PC-3 (cell line): ENCODE measurements at regions not wholly inside any gene's neighbourhood (a gene's known extent, or its start where the extent isn't known, plus 50 kb on each side); places are given as distances from the start of the nearest gene placed in this dataset.

Experiments used
- CTCF ChIP-seq: fragments of 300-600 bp; sonication (generic); conservative IDR thresholded peaks from 2 replicates; pipeline ENCODE4 v1.5.1; 2017; ENCODE audit warnings: antibody characterized with exemption, low read depth, mild to moderate bottlenecking, low read length
- EZH2 ChIP-seq: fragments of 300-600 bp; sonication (generic); IDR thresholded peaks from one replicate; pipeline ENCODE4 v1.6.1; 2017; ENCODE audit warnings: antibody characterized with exemption, mild to moderate bottlenecking, low read length; ENCODE audit not compliant: unreplicated experiment

- TF ChIP-seq CTCF (no peak), EZH2 (no peak)
Observed at GRCh38 chr11:109799604-109800003, 293.6 kb upstream of the ZC3H12C start.
